SW480 (cell line): ENCODE measurements at regions not wholly inside any gene's neighbourhood (a gene's known extent, or its start where the extent isn't known, plus 50 kb on each side); places are given as distances from the start of the nearest gene placed in this dataset.
"Not testable (repeated sequence)": the region's sequence is repeated elsewhere in the genome, so short reads cannot be mapped to it uniquely, and the experiment has no call there.

ENCODE experiments used
- DNase-seq: peaks from one replicate; pipeline ENCODE4 v3.0.0-alpha.2; 2016; ENCODE audit warnings: low spot score

- no peak for DNase-seq
Observed at GRCh38 chr3:151553888-151554287, 93.0 kb upstream of the IGSF10 start.

DNA sequence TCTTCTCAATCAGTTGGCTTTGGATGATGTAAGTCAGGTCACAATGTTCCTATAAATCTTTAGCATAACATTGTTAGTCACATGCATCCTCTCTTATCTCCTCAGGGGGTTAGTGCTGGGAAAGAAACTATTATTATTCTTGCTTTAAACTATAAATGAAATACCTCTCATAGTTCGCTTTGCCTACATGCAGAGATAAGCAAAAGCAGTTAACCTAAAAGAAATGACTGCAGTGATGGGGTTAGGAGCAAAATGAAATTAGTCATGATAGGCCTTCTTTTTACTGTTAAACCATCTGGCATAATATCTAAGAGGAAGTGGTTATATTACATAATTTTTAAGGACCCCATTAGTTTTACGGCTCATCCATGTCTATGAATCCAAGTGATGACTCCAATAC lies 91.7 kb upstream of the IGSF10 start:
- DNase-seq = no peak

- no peak for DNase-seq
Observed at GRCh38 chr3:151550642-151551041, 89.8 kb upstream of the IGSF10 start.

DNA sequence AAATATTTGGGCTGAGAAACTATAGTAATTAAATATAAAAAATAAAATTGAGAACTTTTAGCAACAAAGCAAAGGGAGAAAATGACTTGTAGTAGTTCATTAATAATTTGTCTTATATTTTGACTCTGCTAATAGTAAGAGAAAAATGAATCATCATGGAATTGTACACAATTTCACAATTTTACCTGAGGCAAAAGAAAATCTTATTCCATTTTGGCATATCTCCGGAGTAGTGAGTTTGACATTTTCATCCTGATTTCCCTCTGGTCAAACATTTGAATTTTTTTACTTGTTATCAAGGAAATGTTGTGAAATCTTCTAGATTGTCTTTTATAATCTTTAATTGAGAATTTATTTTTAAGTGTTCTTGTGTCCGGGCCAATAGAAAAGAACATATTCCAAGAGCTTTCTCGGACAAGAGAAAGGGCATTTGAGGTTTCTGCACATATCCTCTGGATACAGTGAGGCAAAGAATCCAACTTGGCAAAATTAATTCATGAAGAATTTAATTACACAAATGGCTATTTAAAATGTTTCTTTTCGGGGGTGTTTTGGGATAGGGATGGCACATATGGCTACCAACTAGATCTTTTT lies 89.3 kb upstream of the IGSF10 start:
- no peak for DNase-seq

DNA sequence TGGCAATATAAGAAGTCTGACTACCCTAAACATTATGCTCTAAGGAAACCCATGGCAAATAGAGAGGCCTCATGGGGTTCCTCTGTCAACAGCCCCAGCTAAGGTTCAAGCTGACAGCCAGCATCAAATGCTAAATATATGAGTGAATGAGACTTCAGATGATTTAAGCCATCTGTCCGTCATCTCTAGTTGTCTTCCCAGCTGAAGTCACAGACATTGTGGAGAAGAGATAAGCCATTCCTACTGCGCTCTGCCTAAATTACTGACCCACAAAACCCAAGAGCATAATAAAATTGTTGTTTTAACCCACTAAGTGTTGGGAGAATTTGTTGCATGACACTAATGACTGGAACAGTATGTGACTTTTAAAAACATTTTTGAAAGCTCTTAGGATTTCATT lies 87.3 kb upstream of the IGSF10 start:
- no peak for DNase-seq

- no peak for DNase-seq
Observed at GRCh38 chr3:151544164-151544548, 83.3 kb upstream of the IGSF10 start.

- DNase-seq = no peak
Observed at GRCh38 chr3:151541178-151541577, 80.3 kb upstream of the IGSF10 start.

DNA sequence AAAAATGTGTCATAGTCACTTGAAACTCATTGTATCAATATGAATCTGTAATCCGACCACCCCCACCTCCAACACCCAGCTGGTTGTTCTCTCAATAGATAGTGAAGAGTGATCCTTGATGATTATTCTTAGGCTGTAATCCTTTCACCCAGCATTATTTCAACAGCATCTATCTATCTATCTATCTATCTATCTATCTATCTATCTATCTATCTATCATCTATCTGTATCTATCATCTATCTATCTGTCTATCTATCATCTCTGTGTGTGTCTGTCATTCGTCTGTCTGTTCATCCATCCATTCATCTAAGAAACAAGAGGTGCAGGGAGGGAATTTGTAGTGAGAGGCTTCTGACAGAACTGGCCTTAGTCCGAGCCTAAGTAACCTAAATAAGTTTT lies 78.7 kb upstream of the IGSF10 start:
- DNase-seq = no peak

DNA sequence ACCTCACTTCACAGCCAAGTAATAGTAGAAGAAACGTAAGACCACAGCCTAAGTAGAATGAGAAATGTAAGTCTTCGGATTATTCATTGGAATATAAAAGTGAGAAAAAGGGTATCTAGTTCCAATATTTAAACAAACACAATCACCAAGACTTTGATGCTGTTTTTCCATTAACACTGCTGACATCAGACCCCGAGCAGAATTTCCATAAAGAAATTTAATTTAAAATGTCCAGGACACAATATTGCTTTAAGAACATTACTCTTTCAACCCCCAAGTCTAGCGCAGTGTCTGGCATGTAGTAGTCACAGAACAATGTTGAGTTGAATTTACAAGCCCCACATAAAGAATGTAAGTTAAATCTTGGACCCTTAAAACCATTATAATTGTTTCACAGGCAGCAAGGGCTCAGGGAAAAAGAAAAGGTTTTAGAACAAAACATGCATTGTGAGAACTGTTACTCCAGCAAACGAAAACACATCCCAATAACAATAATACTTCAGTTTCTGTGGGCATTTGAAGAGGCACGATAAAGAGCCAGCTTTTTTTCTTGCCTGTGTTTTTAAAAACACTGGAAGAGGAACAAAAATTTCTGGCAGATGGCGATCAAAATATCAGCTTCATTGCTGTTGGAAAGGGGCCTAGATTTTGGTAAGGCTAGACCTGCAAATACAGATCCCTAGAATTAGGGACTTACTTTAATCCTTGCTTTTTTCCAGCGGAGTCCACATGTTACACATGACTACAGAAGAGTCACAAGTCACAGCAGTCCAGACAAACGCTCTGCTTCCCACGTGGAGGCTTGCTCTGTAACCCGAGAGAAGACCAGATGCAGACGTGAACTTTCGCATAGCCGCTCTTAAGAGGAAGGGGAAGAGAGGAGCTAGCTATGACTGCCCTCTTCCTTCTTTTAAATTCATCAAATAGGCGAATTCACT lies 77.9 kb upstream of the IGSF10 start:
- no peak for DNase-seq

- no peak for DNase-seq
Observed at GRCh38 chr3:151537726-151538125, 76.9 kb upstream of the IGSF10 start.

GRCh38 chr3:151526757-151527156 lies 65.9 kb upstream of the IGSF10 start:
- no peak for DNase-seq

DNA sequence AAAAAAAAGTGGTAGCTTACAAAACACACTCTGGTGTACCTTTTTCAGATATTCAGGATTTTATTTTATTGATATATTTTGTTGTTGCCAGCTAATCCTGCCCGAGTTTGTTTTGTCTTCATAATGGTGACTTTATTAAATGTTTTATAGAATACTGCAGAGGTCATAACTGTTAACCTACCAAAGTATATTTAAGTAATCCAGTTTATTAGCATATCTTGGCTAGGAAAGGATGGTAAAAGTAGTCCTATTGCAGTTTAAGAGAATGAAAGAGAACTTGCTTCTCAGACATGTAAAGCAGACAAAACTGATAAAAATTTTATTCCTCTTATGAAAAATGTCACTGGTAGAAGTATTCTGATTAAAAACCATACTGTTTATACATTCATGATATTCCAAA lies 59.2 kb upstream of the IGSF10 start:
- DNase-seq = no peak

DNA sequence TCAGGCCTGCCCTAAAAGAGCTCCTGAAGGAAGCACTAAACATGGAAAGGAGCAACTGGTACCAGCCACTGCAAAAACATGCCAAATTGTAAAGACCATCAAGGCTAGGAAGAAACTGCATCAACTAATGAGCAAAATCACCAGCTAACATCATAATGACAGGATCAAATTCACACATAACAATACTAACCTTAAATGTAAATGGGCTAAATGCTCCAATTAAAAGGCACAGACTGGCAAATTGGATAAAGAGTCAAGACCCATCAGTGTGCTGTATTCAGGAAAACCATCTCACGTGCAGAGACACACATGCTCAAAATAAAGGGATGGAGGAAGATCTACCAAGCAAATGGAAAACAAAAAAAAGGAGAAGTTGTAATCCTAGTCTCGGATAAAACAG lies 50.6 kb upstream of the IGSF10 start:
- not testable (repeated sequence) for DNase-seq
